GM21619 (cell line): ENCODE measurements at regions not wholly inside any gene's neighbourhood (a gene's known extent, or its start where the extent isn't known, plus 50 kb on each side); places are given as distances from the start of the nearest gene placed in this dataset.

Experiments
- ATAC-seq: cut with Tn5 transposase; IDR thresholded peaks from one replicate; pipeline ENCODE4 v1.9.1; 2021; ENCODE audit not compliant: unreplicated experiment

DNA sequence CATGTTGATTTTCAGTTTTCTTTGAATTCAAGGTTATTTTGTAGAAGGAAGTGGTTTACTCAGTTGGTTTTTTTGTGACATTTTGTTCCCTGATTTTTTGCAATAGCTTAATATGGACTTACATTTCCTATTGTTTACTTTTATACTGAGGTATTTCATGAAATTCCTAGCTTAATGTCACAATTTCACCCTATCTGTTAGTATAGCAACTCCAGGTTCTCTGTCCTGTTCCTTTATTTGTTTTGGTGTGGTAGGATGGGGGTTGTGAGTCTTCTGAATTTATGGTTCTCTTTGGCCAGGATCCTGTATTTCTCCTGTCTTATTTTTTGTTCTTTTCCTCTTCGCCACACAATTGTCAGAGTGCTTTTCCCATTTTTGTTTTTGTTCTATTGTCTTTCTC lies 523.4 kb upstream of the ARRDC3 start:
- no peak for ATAC-seq

DNA sequence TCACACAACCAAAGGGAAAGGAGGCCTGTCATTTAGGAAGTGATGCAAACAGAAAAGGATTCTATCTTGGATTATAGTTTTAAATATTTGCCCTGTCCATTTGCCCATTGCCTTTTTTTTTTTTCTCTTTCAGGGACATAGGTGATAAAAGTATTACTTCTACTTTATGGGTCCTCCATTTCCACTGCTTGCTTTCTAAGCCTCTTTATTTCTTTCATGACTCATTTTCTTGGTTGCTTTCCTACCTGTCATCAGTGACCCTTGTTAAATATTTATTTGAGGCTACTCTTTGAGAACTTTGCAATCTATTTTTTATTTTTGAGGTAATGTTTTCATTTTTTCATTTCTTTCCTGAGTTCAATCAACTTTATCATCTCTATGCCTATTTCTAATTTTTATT lies 522.9 kb upstream of the ARRDC3 start:
- no peak for ATAC-seq

DNA sequence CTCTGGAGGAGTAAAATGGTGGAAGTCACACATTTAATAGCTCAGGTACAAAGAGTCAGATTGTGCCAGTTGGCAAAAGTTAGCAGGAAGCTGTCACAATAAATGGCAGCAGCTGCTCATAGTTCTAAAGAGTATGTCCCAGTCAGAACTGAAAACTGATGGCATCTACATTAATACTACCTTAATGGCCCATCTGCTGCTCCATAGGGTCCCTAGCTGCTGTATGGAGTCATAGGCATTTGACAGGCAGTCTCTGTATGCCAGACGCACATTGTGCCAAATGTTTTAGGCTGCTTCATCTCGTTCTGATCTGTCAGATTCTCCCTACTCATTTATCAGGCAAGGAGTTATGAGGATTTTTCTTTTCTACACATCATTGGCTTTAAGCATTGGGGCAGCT lies 515.8 kb upstream of the ARRDC3 start:
- no peak for ATAC-seq

DNA sequence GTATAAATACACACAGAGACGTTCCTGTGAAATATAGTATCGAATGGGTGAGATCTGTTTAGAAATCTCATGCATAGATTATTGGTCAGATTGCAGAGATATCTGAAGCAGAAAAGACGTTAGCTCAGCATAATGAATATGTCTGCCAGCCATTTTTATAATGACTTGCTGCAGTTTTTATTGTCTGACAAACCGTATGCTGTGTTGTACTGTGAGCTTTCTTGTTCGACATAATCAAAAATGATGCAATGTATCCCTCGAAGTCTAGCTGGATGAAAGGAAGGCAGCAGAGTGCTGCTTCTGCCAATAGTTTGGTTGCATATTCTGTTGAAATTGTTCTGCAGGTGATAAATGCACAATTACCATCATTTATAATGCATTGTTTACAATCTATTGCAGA lies 514.9 kb upstream of the ARRDC3 start:
- no peak for ATAC-seq

DNA sequence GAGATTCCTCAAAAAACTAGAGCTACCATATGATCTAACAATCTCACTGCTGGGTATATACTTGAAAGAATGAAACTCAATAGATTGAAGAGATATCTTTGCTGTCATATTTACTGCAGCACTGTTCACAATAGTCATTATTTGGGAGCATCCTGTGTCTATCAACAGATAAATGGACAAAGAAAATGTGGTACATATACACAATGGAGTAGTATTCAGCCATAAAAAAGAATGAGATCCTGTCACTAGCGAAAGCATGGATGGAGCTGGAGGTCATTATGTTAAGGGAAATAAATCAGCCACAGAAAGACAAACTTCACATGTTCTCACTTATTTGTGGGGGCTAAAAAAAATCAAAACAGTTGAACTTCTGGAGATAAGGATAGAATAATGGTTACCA lies 505.7 kb upstream of the ARRDC3 start:
- no peak for ATAC-seq

DNA sequence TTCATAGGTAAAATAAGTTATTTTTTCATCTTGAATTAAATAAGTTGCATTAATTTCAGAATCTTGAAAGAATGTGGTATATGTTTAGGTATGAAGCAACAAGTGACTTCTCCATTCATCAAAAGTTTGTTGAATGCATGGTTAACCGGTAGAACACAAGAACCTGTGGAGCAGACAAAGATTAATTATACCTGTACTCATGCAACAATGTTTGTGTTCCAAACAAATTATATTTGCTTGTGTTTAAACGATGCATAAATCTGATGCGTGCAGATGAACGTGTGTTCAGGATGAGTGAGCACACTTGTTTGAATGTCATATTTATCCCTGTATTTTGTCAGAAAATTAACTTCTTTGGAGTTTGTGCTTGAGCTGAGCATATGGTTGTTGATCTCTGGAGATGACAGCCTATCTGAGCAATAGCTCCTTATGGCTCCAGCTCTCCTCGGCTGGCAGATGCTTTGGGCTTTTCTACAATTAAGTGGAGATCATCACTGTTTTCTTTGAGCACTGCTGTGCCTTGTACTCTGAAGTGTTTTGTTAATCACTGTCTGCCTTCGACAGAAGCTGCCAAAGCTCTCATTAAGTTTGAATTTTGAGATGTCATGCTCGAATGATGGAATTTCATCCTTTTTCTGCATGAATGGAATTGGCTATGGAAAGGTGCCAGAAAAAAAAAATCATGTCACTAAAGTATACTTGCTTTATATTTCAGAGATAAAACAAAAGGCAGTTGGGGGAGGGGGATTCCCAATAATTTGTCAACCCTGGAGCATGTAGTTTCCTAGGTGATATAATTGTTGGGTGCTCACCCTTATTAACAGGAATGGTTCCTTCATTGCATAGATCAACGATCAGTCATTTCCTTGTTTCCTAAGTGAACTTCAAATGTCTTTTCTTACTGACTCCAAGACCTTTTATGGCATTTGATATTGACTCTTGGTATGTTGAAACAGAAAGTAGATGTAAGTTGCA lies 502.5 kb upstream of the ARRDC3 start:
- no peak for ATAC-seq

DNA sequence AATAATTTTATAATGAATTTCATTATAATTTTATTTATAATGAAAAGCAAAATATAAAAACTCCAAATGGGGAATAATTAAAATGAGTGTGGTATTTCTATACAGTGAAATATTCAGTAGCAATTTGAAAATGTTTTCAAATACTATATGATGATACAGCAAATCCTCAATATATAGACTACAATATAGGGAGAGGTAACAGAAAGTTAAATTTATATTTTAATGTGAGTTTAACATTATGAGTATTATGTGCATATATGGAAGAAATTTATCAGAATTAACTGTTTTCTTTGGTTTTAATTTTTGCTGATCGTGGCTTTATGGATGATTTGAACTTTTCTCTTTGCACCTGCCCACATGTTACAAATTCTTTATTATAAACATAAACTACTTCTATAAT lies 500.9 kb upstream of the ARRDC3 start:
- no peak for ATAC-seq

DNA sequence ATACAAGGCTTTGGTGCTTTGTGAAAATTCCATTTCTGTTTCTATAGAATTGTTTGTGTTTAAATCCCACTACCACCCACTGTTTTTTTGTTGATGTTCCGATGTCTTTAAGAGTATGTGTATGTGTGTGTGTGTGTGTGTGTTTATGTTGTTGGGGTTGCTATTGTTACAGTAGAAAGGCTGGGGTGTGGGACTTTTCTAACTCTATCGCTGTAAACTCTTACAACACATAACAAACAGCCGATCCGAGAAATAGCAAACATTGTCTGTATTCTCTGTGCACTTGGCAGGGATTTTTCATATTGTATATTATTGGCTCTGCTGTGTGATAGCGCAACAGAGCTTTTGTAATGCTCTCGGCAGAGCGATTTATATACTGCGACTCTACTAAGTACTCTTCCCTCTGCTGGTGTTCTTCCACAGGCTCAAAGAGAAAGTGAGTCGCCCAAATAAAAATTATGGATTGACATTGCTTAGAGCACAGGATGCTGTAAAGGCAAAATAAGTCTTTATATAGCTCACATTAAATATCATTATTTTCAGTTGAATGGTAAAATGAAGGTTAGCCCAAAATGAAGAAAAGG lies 492.2 kb upstream of the ARRDC3 start:
- ATAC-seq, result no peak

DNA sequence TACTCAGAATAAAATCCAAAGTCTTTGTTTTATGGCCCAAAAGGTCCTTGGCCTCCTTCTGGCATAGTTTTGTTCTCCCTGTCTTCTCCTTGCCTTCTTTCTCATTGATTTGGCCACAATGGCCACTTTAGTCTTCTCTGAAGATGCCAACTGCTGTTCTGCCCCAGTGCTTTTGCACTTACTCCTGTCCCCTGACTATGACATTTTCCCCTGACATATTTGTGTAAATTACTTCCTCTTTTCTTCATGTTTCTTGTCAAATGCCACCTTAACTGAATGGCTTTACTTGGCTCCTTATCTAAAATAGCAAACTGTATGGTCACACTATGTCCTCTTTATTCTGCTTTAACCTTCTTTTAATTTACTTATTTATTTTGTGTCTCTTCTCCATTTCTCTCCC lies 484.7 kb upstream of the ARRDC3 start:
- no peak for ATAC-seq

DNA sequence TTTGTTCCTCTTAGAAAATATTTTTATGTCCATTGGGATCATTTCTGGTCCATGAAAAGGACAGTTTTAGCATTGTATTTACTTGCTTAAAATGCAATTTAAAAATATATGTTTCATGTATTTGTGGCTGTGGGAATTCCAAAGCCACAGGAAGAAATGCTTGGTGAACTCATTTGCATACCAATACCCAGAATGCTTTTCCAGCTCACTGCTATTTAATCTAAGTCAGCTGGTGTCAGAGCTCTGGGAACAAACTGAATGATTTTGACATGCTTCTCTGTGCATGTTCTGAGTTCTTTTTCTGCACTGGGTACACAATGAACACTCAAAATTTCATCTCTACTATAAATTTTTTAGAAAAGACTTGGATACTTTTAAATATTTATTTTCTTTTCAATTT lies 482.8 kb upstream of the ARRDC3 start:
- ATAC-seq, result no peak

DNA sequence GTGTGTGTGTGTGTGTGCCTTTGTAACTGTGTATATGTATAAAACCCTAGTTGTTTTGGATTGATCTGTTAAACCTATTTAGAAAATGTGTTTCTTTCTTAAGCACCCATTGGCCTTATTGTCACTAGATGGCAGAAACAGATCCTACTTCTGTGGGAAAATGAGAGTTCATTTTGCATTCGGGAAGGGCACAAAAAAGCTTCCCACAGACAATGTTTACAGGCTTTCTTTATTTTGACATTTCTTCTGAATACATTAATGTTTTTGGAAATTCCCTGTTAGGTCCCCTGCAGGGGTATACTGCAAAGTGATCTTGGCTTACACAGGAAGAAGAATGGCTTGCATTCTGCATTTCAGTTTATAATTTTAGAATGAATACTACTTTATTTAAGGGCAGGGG lies 481.8 kb upstream of the ARRDC3 start:
- no peak for ATAC-seq

DNA sequence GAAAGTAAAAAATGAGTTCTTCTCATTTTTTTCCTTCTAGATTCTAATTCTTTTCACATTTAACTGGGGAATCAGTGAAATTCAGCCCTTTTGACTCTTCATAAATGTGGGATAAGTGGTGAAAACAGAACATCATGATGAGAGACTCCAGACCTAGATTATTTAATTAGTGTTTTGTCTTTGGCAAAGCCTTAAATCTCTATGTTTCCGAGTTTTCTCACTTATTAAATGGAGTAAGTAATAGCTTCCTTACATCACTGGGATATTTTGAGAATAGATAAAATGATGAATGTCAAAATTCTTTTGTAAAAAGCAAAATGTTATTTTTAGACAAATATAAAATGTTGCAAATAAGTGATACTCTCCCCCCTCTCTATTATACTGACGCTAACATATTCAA lies 468.6 kb upstream of the ARRDC3 start:
- ATAC-seq, result no peak

DNA sequence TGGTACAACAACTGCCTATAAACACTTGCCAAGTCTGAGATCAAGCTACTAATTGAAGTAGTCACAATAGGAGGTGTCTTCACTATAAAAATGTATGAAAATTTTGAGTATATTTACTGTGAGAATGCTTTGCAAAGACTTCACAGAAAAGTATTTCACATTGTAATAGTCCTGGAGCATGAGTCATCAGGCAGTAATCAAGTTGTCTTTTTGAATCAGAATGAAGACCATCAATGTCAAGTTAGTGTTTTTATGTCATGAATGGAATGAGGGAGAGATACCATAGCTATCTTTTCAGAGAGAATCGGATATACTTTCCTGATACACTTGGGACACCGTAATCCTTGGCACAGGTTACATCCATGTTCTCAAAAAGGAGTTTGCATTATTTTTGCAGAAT lies 466.9 kb upstream of the ARRDC3 start:
- ATAC-seq, result no peak

DNA sequence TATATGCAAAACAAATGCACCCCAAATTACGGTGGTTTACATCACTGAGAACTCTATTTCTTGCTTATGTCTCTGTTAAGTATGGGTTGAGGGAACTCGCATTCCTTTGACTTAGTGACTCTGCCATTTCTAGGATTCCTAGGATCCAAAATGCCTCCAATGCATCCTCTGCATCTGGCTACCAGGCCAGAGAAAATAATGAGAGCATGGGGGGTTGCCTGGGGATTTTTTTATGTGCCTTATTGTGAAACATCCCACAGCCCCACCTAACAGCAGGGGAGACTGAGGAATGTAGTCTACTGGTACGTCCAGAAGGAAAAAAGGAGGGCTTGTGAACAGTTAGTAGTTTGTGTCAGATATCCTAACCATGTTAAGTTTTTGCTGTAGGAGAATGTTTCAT lies 466.0 kb upstream of the ARRDC3 start:
- no peak for ATAC-seq

DNA sequence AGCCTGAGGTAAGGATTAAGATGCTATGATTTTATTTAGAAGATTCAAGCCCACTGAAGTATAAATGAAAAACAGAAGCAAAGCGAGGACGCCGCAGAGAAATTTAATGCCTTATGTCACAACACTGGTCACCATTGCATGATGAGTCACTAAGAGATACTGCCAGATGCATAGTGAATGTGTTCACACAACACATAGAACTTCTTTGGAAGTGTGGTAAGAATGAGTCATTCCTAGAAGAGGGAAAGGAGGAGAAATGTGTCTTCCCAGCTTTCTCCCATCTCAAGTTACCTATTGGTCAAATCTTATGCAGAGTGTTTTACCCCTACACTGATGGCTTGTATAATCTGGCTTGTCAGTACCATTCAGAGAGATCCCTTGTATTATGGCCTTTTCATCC lies 465.3 kb upstream of the ARRDC3 start:
- no peak for ATAC-seq

DNA sequence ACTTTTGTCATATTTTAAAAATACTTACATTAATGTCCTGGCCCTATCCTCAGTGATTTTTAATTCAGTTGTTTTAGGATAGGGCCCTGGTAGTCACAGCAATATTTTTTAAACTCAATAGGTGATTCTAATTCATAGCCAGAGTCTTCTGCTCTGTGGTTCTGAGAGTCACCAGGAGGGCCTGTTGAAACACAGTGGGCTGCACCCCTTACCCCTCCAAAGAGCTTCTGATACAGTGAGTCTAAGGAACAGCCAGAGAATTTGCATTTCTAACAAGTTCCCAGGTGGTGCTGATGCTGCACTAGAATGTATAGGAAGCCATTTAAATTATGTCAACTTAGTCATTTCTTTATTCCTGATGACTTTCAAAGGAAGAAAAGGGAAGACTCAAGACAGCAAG lies 458.3 kb upstream of the ARRDC3 start:
- no peak for ATAC-seq

DNA sequence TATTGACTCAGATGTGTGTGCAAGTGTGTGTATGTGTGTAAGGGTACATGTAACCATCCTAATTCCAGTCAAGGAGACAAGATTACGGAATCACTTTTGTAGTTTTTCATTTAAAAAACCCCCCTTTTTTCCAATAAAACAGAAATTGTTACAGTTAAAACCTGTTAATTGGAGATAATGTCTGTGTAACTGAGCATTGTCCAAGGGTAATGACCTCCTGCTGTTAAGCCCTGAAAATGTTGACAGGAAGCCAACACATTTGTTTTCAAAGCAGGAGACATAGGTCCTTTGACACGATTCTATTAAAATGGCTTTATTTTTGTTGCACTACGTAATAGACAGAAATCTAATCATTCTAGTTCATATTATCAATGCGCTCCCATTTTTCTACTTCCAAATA lies 457.3 kb upstream of the ARRDC3 start:
- ATAC-seq, result no peak

DNA sequence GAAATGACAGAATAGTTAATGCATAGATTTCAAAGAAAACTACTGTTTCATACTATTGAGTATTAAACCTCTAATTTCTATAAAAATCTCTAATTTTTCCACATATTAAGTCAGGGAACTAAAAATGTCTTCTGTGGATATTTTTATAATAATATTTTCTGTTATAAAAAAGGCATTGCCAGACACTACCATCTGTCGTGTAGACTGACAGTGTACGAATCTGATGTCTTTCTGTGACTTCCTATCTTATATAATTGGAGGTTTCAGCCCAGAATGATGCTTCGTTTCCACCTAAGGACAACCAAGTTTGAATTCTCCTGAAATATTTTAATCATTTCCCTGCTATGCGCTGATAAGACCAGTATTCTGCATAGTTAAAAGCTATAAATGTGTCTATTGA lies 456.6 kb upstream of the ARRDC3 start:
- ATAC-seq, result no peak

DNA sequence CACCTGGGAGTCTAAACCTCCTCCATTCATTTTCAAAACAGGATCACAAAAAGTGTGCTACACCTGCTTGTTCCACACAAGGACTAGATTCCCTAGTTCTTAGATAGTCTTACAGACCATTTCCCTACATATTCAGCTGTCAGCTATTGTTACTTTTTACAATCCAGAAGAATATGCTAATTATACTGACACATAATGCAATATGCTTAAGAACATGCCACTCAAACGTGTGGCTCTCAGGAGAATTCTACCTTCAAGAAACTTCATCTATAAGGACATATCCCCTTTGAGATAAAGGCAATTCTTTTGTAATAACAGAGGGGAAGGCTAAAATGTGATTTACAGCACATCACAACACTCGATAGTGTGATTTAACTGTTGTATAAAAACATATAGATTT lies 456.1 kb upstream of the ARRDC3 start:
- ATAC-seq, result no peak

DNA sequence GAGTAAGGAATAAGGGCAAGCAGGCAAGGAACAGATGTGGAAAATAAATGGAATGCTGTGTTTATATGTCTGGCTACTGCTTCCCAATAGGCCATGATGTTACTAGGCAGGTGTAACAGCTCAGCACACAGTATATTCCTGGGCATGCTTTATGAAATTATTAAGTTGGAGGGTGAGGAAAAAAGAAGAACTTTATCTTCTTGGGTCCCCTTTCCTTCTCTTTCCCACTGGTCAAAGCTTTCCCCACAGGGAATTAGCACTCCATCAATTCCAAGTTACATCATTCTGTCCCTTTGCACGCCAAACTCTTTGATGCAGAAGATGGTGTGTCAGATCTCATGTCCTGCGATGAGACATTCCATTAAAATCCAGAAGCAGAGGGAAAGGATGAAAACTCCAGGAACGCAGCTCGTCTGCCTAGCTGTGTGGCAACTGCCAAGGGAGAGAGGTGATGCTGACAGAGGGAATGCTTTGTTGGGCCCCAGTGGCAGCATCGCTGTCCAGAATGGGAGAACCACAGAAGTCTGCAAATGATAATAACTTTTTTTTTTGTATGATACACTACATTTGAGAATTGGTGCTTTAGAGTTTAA lies 447.3 kb upstream of the ARRDC3 start:
- ATAC-seq, result no peak

DNA sequence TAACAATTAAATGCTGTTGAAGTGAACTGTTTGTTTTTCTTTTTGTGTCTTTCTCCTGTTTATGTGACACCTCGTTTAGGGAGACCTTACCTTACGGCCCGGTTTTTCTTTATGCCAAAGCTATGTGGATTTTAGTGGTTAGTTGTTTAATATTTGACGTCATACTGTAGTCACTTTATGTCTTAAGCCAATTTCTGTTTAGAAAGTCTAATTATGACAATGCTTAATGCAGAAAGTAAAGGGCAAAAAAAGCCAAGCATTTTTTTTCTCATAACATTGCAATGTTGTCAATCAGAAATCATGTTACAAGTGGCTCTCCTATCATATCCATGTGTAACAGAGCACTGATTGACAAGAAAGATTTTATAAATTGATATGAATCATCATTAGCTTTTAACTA lies 442.5 kb upstream of the ARRDC3 start:
- ATAC-seq, result no peak

DNA sequence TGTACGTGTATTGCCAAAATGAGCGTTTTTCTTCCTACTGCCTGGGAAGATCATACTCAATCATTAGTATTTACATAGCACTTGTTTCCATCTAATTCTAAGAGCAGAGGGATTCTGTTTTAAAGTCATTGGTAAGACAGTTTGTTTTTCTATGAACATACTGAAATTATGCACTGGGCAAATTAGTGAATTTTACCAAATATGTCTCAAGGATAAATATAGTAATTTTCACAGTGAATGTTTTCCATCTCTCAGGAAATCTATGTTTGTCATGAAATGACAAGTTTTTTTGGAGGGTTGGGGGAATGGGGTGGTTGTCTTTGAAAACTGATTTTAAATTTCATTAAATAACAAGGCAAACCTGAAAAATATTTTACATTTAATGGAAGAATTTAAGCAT lies 441.3 kb upstream of the ARRDC3 start:
- no peak for ATAC-seq
